A549 (cell line): ENCODE measurements at regions not wholly inside any gene's neighbourhood (a gene's known extent, or its start where the extent isn't known, plus 50 kb on each side); places are given as distances from the start of the nearest gene placed in this dataset.

Experiments used
- CTCF ChIP-seq: fragments of >200 bp; sonication (Bioruptor Twin); formaldehyde crosslinking; IDR thresholded peaks from 3 replicates; pipeline ENCODE4 v1.5.1; 2016
- HDAC2 ChIP-seq: fragments of 200-600 bp; sonication (generic); IDR thresholded peaks from 2 replicates; pipeline ENCODE4 v1.6.1; 2016
- HMGXB4 ChIP-seq: fragments of 250-450 bp; sonication (Bioruptor Pico); IDR thresholded peaks from 2 replicates; pipeline ENCODE4 v1.5.0; 2021; ENCODE audit warnings: mild to moderate bottlenecking, moderate library complexity, borderline replicate concordance
- POLR2A ChIP-seq: IDR thresholded peaks from 2 replicates; pipeline ENCODE4 v1.6.1; 2012; ENCODE audit warnings: mild to moderate bottlenecking, low read length
- SREBF2 ChIP-seq: fragments of 450-650 bp; IDR thresholded peaks from 2 replicates; pipeline ENCODE4 v1.6.1; 2014; ENCODE audit warnings: mild to moderate bottlenecking, moderate library complexity
- ZSCAN20 ChIP-seq: fragments of 250-450 bp; sonication (Bioruptor Pico); IDR thresholded peaks from 2 replicates; pipeline ENCODE4 v1.8.0; 2022; ENCODE audit warnings: mild to moderate bottlenecking, moderate library complexity

- no peak for TF ChIP-seq CTCF
- no peak for TF ChIP-seq HDAC2
- TF ChIP-seq SREBF2, result no peak
- no peak for TF ChIP-seq HMGXB4 (CRISPR knock-in tag)
- no peak for TF ChIP-seq ZSCAN20 (CRISPR knock-in tag)
- TF ChIP-seq POLR2A, result no peak
Measured at GRCh38 chr2:18674309-18674708, 84.9 kb upstream of the NT5C1B start.
